Esophagus squamous epithelium (tissue), 5 donors: ENCODE measurements at regions not wholly inside any gene's neighbourhood (a gene's known extent, or its start where the extent isn't known, plus 50 kb on each side); places are given as distances from the start of the nearest gene placed in this dataset.

Experiments
- DNase-seq: peaks from one replicate; lab custom pipeline; 2025; lab: John Stamatoyannopoulos, UW
- H3K27ac ChIP-seq, 4 donors: fragments of 200-600 bp; sonication (generic); one replicate each; pipeline ENCODE4 v1.5.1; 2016 to 2019; ENCODE audit warnings: mild to moderate bottlenecking in 1 of 4
- H3K27me3 ChIP-seq, 4 donors: fragments of 200-600 bp; sonication (generic); 1 replicate in 3 of 4; 2 replicates in 1 of 4; pipeline versions ENCODE4 v1.5.1 to v1.6.0; 2017 to 2021; ENCODE audit warnings: antibody characterized with exemption in 1 of 4
- H3K36me3 ChIP-seq, 3 donors: fragments of 200-600 bp; sonication (generic); one replicate each; pipeline ENCODE4 v1.5.1; 2016 to 2019
- H3K4me1 ChIP-seq, 3 donors: fragments of 200-600 bp; sonication (generic); one replicate each; pipeline ENCODE4 v1.5.1; 2017 to 2019
- H3K4me3 ChIP-seq, 4 donors: fragments of 200-600 bp; sonication (generic); 1 replicate in 3 of 4; 2 replicates in 1 of 4; pipeline ENCODE4 v1.5.1; 2016 to 2019; ENCODE audit warnings: mild to moderate bottlenecking in 2 of 4, moderate library complexity in 1 of 4
- H3K9me3 ChIP-seq, 3 donors: fragments of 200-600 bp; sonication (generic); one replicate each; pipeline ENCODE4 v1.5.1; 2016 to 2019
- CTCF ChIP-seq, 6 experiments: fragments of 450-650 bp in 4 of 6; fragments of 200-600 bp in 2 of 6; sonication (generic) in 2 of 6; IDR thresholded peaks; one replicate each; pipeline ENCODE4 v1.5.1; 2016 to 2019; ENCODE audit warnings: antibody characterized with exemption in 6 of 6, mild to moderate bottlenecking in 4 of 6, moderate library complexity in 4 of 6
- POLR2A ChIP-seq, 4 donors: fragments of 450-650 bp; IDR thresholded peaks; one replicate each; pipeline ENCODE4 v1.6.1; 2017; ENCODE audit warnings: antibody characterized with exemption in 4 of 4, mild to moderate bottlenecking in 4 of 4, moderate library complexity in 3 of 4
- WGBS, 2 donors: methylation state at CpG; one replicate each; pipeline ENCODE4 v1.1.5; 2018; 5-methylcytosine and 5-hydroxymethylcytosine counted together
- intact Hi-C: fragments of 100-400 bp; cut with DNase I; formaldehyde crosslinking; loops from one replicate; pipeline ENCODE4 v1.15.0; 2022
- donor health status: DM: yes; HTN: yes; CAD: no.

- H3K36me3 ChIP-seq, result no peaks in the 10 kb centered on the region
- no peak overlapping the region for H3K4me3 ChIP-seq
- no peaks in the 10 kb centered on the region for H3K4me1 ChIP-seq
- intact Hi-C loops, result no loop called here
- TF ChIP-seq POLR2A (IDR thresholded peaks at IDR 0.05) (no peak), CTCF (IDR thresholded peaks at IDR 0.05) (no peak)
- H3K27ac ChIP-seq, result no peak overlapping the region
- DNase-seq, result no peak
- no peaks in the 10 kb centered on the region for H3K27me3 ChIP-seq
- H3K9me3 ChIP-seq, result no peaks in the 10 kb centered on the region
- WGBS, 2 donors, result 47 to 84% methylated on average over 3 of the region's 3 CpGs
Observed at GRCh38 chr10:108817135-108817534, 1106.2 kb downstream of the XPNPEP1 start.

- no peak overlapping the region for H3K27ac ChIP-seq
- TF ChIP-seq CTCF (IDR thresholded peaks at IDR 0.05) (no peak), POLR2A (IDR thresholded peaks at IDR 0.05) (no peak)
- intact Hi-C loops, result no loop called here
Observed at GRCh38 chr10:108812906-108813305, 1110.4 kb downstream of the XPNPEP1 start.

GRCh38 chr10:108812296-108812695, 1111.0 kb downstream of the XPNPEP1 start:
- intact Hi-C loops, result no loop called here
- Histone ChIP-seq H3K9me3 (no peaks in the 10 kb centered on the region), H3K27ac (no peak overlapping the region), H3K36me3 (no peaks in the 10 kb centered on the region), H3K27me3 (no peaks in the 10 kb centered on the region), H3K4me3 (no peak overlapping the region), H3K4me1 (no peaks in the 10 kb centered on the region)
- WGBS, 2 donors, result 42 to 63% methylated on average over 1 of the region's 1 CpG
- TF ChIP-seq CTCF (IDR thresholded peaks at IDR 0.05), result no peak
- TF ChIP-seq POLR2A (IDR thresholded peaks at IDR 0.05), result no peak
- DNase-seq, result no peak

More at GRCh38 chr10:108812906-108813305, 1110.4 kb downstream of the XPNPEP1 start:
- H3K4me1 ChIP-seq, result no peaks in the 10 kb centered on the region
- no peak for DNase-seq
- no peaks in the 10 kb centered on the region for H3K9me3 ChIP-seq
- no peaks in the 10 kb centered on the region for H3K27me3 ChIP-seq
- no peaks in the 10 kb centered on the region for H3K36me3 ChIP-seq
- WGBS, 2 donors, result 64 to 71% methylated on average over 2 of the region's 2 CpGs
- no peak overlapping the region for H3K4me3 ChIP-seq

- Histone ChIP-seq H3K27ac (no peak overlapping the region), H3K27me3 (no peaks in the 10 kb centered on the region), H3K9me3 (no peaks in the 10 kb centered on the region), H3K4me3 (no peak overlapping the region), H3K36me3 (no peaks in the 10 kb centered on the region), H3K4me1 (no peaks in the 10 kb centered on the region)
- TF ChIP-seq CTCF (IDR thresholded peaks at IDR 0.05) (no peak), POLR2A (IDR thresholded peaks at IDR 0.05) (no peak)
- WGBS, 2 donors, result 48 to 63% methylated on average over 2 of the region's 2 CpGs
- no peak for DNase-seq
- intact Hi-C loops, result no loop called here
Observed at GRCh38 chr10:108808228-108808627, 1115.1 kb downstream of the XPNPEP1 start.

GRCh38 chr10:108801775-108802517, 1121.4 kb downstream of the XPNPEP1 start:
- TF ChIP-seq CTCF (IDR thresholded peaks at IDR 0.05) (no peak), POLR2A (IDR thresholded peaks at IDR 0.05) (no peak)
- Histone ChIP-seq H3K4me1 (no peaks in the 10 kb centered on the region), H3K27ac (no peak overlapping the region), H3K4me3 (no peak overlapping the region), H3K36me3 (no peaks in the 10 kb centered on the region), H3K9me3 (no peaks in the 10 kb centered on the region), H3K27me3 (no peaks in the 10 kb centered on the region)
- DNase-seq, result no peak
- intact Hi-C loops, result no loop called here
